ENCODE measurements at regions not wholly inside any gene's neighbourhood (a gene's known extent, or its start where the extent isn't known, plus 50 kb on each side); places are given as distances from the start of the nearest gene placed in this dataset.

DNA sequence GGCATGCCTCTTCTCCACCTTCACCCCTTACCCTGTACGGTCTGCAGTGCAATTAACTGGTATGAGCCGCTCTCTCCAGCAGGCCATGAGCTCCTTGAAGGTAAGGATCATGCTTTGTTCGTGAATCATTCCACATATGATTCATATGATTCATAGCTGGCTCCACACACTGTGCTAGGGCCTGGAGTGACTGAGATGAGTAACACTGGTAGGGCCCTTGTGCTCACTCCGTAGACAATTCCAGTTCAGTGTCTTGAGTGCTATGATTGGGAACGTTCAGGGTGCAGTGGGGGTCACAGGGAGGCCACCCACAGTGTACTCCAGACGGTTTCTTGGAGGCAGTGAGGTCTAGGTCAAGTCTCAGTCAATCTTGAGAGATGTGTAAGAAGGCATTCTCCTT is 239.8 kb downstream of the LMX1A start:
- TF ChIP-seq, protein P1, sequence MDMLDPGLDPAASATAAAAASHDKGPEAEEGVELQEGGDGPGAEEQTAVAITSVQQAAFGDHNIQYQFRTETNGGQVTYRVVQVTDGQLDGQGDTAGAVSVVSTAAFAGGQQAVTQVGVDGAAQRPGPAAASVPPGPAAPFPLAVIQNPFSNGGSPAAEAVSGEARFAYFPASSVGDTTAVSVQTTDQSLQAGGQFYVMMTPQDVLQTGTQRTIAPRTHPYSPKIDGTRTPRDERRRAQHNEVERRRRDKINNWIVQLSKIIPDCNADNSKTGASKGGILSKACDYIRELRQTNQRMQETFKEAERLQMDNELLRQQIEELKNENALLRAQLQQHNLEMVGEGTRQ (IDR thresholded peaks at IDR 0.05) = no peak
- TF ChIP-seq KDM5A (IDR thresholded peaks at IDR 0.05) (no peak), RCOR1 (IDR thresholded peaks at IDR 0.05; ENCODE audit: low read depth, low read length) (no peak)
- TF ChIP-seq, protein P2, sequence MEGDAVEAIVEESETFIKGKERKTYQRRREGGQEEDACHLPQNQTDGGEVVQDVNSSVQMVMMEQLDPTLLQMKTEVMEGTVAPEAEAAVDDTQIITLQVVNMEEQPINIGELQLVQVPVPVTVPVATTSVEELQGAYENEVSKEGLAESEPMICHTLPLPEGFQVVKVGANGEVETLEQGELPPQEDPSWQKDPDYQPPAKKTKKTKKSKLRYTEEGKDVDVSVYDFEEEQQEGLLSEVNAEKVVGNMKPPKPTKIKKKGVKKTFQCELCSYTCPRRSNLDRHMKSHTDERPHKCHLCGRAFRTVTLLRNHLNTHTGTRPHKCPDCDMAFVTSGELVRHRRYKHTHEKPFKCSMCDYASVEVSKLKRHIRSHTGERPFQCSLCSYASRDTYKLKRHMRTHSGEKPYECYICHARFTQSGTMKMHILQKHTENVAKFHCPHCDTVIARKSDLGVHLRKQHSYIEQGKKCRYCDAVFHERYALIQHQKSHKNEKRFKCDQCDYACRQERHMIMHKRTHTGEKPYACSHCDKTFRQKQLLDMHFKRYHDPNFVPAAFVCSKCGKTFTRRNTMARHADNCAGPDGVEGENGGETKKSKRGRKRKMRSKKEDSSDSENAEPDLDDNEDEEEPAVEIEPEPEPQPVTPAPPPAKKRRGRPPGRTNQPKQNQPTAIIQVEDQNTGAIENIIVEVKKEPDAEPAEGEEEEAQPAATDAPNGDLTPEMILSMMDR (IDR thresholded peaks at IDR 0.05) = no peak
